ENCODE measurements at regions not wholly inside any gene's neighbourhood (a gene's known extent, or its start where the extent isn't known, plus 50 kb on each side); places are given as distances from the start of the nearest gene placed in this dataset.

DNA sequence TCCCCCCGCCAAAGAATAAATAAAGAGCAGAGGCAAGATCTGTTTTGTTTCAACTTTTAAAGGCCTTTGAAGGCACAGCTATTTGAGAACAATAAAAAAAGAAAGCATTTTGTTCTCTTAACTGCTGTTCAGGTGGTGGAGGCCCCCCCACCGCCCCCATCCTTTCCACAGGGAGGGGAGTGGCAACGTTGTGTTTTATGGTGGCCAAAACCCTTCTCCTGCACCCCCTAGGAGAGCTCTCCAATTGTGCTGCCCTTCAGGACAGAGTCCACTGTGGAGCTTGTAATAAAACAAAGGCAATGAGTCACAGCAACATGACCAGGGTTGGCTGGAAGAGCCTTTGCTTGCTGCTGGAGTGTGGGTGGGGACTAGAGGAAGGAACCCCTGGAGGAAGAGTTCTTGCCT is 987.9 kb downstream of the KCNMA1 start:
- TF ChIP-seq, protein P1, sequence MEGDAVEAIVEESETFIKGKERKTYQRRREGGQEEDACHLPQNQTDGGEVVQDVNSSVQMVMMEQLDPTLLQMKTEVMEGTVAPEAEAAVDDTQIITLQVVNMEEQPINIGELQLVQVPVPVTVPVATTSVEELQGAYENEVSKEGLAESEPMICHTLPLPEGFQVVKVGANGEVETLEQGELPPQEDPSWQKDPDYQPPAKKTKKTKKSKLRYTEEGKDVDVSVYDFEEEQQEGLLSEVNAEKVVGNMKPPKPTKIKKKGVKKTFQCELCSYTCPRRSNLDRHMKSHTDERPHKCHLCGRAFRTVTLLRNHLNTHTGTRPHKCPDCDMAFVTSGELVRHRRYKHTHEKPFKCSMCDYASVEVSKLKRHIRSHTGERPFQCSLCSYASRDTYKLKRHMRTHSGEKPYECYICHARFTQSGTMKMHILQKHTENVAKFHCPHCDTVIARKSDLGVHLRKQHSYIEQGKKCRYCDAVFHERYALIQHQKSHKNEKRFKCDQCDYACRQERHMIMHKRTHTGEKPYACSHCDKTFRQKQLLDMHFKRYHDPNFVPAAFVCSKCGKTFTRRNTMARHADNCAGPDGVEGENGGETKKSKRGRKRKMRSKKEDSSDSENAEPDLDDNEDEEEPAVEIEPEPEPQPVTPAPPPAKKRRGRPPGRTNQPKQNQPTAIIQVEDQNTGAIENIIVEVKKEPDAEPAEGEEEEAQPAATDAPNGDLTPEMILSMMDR (IDR thresholded peaks at IDR 0.05; ENCODE audit: unreplicated experiment in 3 of 3): no peak
- Mint-ChIP-seq H3K9me3 (peaks cover 7% of the 10 kb centered on the region), H3K36me3 (ENCODE audit: low read depth) (no peaks in the 10 kb centered on the region), H3K27ac (peak overlapping the region; percentile 36 to 66 (median 37)), H3K4me3 (no peak overlapping the region), H3K27me3 (ENCODE audit: low read depth) (peaks cover 5% of the 10 kb centered on the region), H3K4me1 (peaks cover 21% of the 10 kb centered on the region)

DNA sequence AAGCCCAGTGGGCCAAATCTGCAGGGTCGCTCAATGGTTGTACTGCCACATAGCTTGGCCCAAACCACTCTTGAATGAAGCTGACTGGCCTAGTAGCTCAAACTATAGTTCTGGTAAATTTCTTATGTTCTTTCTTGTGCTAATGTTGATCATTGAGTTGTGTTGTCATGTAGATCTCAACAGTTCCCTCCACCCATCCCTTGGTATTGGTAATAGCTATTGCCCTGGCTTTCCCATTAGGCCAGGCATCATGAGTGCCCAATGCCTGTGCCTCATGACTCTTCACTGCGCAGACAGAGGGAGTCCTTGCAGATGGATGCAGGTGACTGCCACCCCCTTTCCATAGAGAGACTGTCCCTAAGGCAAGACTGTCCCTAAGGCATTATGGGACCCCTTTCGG is 988.4 kb downstream of the KCNMA1 start:
- peaks cover 7% of the 10 kb centered on the region for H3K9me3 Mint-ChIP-seq
- TF ChIP-seq, protein P1 (IDR thresholded peaks at IDR 0.05; ENCODE audit: unreplicated experiment in 3 of 3): no peak
- no peak overlapping the region for H3K4me3 Mint-ChIP-seq
- H3K27me3 Mint-ChIP-seq (ENCODE audit: low read depth): peaks cover 5% of the 10 kb centered on the region
- no peaks in the 10 kb centered on the region for H3K36me3 Mint-ChIP-seq (ENCODE audit: low read depth)
- H3K27ac Mint-ChIP-seq: peak overlapping the region; percentile 36 to 66 (median 37)
- peaks cover 23% of the 10 kb centered on the region for H3K4me1 Mint-ChIP-seq

DNA sequence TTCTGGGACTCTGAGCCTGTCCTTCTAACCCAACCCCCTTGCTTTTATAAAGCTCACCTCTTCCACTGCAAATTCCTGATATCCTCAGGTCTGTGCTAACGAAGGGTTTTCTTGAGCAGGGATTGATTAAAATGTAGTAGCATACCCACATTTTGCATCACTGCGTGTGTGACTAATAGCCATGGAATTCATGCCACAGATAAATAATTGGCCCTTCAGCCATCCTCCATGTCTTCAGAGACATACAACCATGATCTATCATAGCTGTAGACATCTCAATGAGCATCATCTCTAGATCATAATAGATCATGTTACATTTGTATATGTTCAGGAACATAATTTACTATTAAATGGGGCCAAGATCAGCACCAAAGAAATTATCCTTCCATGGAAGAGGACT is 990.3 kb downstream of the KCNMA1 start:
- TF ChIP-seq, protein P1 (IDR thresholded peaks at IDR 0.05; ENCODE audit: unreplicated experiment in 3 of 3): no peak
- Mint-ChIP-seq H3K27me3 (ENCODE audit: low read depth) (peaks cover 5% of the 10 kb centered on the region), H3K27ac (no peak overlapping the region), H3K4me3 (no peak overlapping the region), H3K36me3 (ENCODE audit: low read depth) (no peaks in the 10 kb centered on the region), H3K9me3 (no peaks in the 10 kb centered on the region), H3K4me1 (peaks cover 35% of the 10 kb centered on the region)

DNA sequence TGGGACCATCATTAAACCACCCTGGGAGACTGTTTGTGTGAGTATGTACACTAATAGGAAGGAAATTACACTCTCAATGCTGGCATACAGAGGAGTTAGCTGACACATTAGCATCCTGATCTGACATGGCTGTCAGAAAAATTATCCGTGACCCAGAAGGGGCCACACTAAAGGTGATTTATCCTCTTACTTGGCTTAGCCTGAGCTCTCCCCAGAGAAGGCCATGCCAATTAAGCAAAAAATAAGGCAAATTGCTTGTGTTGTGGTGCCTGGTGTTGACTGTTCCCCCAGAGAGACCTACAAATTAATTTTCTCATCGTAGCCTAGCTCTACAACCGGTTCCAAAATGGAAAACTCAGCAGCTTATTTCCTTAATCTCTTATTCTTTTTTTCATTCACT is 992.3 kb downstream of the KCNMA1 start:
- H3K9me3 Mint-ChIP-seq: no peaks in the 10 kb centered on the region
- no peaks in the 10 kb centered on the region for H3K36me3 Mint-ChIP-seq (ENCODE audit: low read depth)
- H3K4me1 Mint-ChIP-seq: peaks cover 41% of the 10 kb centered on the region
- no peak overlapping the region for H3K4me3 Mint-ChIP-seq
- no peak overlapping the region for H3K27ac Mint-ChIP-seq
- TF ChIP-seq, protein P1 (IDR thresholded peaks at IDR 0.05; ENCODE audit: unreplicated experiment in 3 of 3): no peak
- H3K27me3 Mint-ChIP-seq (ENCODE audit: low read depth): peaks cover 9% of the 10 kb centered on the region

- Mint-ChIP-seq H3K36me3 (ENCODE audit: low read depth) (no peaks in the 10 kb centered on the region), H3K4me3 (no peak overlapping the region), H3K9me3 (no peaks in the 10 kb centered on the region), H3K27ac (peak overlapping the region; percentile 4 to 55 (median 11)), H3K27me3 (ENCODE audit: low read depth) (peaks cover 7% of the 10 kb centered on the region), H3K4me1 (peaks cover 33% of the 10 kb centered on the region)
- TF ChIP-seq, protein P1 (IDR thresholded peaks at IDR 0.05; ENCODE audit: unreplicated experiment in 3 of 3): no peak
Measured at GRCh38 chr10:76644476-76644875, 993.1 kb downstream of the KCNMA1 start.

DNA sequence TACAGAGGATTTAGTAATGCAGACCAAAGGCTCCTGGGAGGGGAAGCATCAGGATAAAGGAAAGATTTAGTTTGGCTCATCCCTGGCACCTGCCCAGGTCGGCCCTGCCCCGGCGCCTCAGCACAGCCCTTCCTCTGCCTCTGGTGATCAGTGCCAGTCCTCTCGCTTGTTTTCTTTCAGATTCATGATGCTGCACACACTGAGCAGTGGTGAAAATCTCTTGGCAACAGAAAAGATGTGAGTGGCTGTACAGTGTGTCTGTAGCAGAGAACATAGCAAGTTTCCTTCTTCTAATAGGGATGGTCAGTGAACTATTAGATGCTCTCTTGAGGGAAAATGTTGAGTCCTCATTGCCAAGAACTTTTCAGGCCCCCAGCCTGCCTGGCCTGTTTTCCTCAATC is 994.1 kb downstream of the KCNMA1 start:
- peaks cover 4% of the 10 kb centered on the region for H3K27me3 Mint-ChIP-seq (ENCODE audit: low read depth)
- H3K27ac Mint-ChIP-seq: peak overlapping the region in 2 of 3 experiments; percentile 55 to 65
- TF ChIP-seq, protein P1 (IDR thresholded peaks at IDR 0.05; ENCODE audit: unreplicated experiment in 3 of 3): no peak
- no peaks in the 10 kb centered on the region for H3K9me3 Mint-ChIP-seq
- peaks cover 31% of the 10 kb centered on the region for H3K4me1 Mint-ChIP-seq
- no peak overlapping the region for H3K4me3 Mint-ChIP-seq
- H3K36me3 Mint-ChIP-seq (ENCODE audit: low read depth): no peaks in the 10 kb centered on the region

All from nephron (organoid).